ENCODE measurements at regions not wholly inside any gene's neighbourhood (a gene's known extent, or its start where the extent isn't known, plus 50 kb on each side); places are given as distances from the start of the nearest gene placed in this dataset.
A peak's percentile ranks its signal among the peaks of the same experiment; 100 is the strongest.

DNA sequence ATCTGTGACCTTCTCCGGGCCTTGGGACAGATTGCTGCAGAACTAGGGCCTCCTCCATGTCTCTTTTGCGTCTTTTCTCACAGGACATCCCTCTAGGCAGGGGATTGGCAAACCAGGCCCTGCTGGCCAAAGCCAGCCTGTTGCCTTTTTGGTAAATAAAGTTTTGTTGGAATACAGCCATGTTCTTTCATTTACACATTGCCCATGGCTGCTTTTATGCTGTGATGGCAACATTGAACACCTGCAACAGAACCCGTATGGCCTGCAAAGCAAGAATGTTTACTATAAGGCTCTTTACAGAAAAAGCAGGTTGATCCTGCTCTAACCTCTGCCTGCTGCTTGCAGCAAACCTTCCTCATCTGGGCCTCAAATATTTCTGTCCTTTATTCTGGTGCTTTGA lies 56.8 kb upstream of the B3GAT1 start:
- intact Hi-C loops (cut with DNase I) = no loop called here
- Histone ChIP-seq H3K27ac (peak overlapping the region; percentile 14 to 42), H3K9me3 (no peaks in the 10 kb centered on the region), H3K27me3 (replicated peaks; ENCODE audit: insufficient read depth) (no peaks in the 10 kb centered on the region), H3K4me1 (replicated peaks) (no peaks in the 10 kb centered on the region), H3K4me3 (no peak overlapping the region), H3K36me3 (no peaks in the 10 kb centered on the region)
- TF ChIP-seq POLR2A (IDR thresholded peaks at IDR 0.05) (no peak), POLR2AphosphoS5 (IDR thresholded peaks at IDR 0.05) (peak; percentile 77)
- TF ChIP-seq, protein P1, sequence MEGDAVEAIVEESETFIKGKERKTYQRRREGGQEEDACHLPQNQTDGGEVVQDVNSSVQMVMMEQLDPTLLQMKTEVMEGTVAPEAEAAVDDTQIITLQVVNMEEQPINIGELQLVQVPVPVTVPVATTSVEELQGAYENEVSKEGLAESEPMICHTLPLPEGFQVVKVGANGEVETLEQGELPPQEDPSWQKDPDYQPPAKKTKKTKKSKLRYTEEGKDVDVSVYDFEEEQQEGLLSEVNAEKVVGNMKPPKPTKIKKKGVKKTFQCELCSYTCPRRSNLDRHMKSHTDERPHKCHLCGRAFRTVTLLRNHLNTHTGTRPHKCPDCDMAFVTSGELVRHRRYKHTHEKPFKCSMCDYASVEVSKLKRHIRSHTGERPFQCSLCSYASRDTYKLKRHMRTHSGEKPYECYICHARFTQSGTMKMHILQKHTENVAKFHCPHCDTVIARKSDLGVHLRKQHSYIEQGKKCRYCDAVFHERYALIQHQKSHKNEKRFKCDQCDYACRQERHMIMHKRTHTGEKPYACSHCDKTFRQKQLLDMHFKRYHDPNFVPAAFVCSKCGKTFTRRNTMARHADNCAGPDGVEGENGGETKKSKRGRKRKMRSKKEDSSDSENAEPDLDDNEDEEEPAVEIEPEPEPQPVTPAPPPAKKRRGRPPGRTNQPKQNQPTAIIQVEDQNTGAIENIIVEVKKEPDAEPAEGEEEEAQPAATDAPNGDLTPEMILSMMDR (IDR thresholded peaks at IDR 0.05) = peak in 1 of 4 experiments; percentile 17
- peak; percentile 64 for DNase-seq (ENCODE audit: low spot score)
- 64% methylated on average over 3 of the region's 3 CpGs for WGBS

- no peaks in the 10 kb centered on the region for H3K4me1 ChIP-seq (replicated peaks)
- H3K4me3 ChIP-seq = no peak overlapping the region
- DNase-seq (ENCODE audit: low spot score) = no peak
- intact Hi-C loops (cut with DNase I) = no loop called here
- no peak for TF ChIP-seq POLR2A (IDR thresholded peaks at IDR 0.05)
- TF ChIP-seq POLR2AphosphoS5 (IDR thresholded peaks at IDR 0.05) = no peak
- TF ChIP-seq, protein P1 (IDR thresholded peaks at IDR 0.05) = no peak
- H3K9me3 ChIP-seq = no peaks in the 10 kb centered on the region
- no peaks in the 10 kb centered on the region for H3K27me3 ChIP-seq (replicated peaks; ENCODE audit: insufficient read depth)
- H3K36me3 ChIP-seq = no peaks in the 10 kb centered on the region
- H3K27ac ChIP-seq = peak overlapping the region; percentile 14 to 42
- 64% methylated on average over 10 of the region's 10 CpGs for WGBS
Observed at GRCh38 chr11:134468081-134468668, 56.1 kb upstream of the B3GAT1 start.

DNA sequence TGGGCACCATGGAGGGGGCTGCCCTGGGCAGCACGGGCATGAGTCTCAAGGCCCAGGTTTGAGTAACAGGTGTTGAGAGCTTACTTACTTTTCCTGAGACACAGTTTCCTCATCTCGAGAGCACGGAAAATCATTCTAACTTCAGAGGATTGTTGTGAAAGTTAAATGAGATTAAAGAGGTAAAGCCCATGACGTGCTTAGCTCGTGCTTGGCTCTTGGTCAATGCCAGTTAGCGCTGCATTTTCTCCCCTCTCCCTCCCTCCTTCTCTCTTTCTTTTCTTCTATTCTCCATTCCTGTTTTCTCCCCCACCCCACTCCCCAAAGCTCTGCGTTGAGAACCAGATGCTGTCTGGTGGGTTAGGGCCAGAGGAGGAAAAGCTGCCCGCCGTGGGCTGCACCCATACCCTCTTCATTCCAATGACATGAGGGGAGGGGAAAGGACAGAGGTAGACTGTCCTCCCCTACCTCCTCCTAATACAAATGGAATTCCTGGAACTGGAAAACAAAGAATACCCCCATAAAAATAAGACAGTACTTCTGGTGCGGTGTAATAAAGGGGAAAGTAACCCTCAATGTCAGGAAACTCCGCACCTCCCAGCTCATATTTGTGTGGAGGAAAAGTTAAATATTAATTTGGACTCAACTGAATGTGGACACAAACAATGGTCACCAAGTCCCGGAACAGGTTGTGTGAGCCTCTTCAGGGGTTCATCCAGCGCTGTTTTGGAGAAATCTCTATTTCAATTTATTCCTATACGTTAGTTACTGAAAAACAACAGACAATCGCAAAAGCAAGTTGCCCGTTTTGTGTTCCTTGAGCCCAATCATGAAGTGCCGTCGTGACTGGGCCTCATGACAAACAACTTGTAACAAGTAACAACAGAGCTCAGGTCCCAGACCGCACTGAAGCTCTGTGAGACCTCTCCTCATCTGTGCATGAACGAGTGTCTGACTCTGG lies 54.8 kb upstream of the B3GAT1 start:
- no peaks in the 10 kb centered on the region for H3K27me3 ChIP-seq (replicated peaks; ENCODE audit: insufficient read depth)
- TF ChIP-seq POLR2AphosphoS5 (IDR thresholded peaks at IDR 0.05) (no peak), POLR2A (IDR thresholded peaks at IDR 0.05) (no peak)
- TF ChIP-seq, protein P1 (IDR thresholded peaks at IDR 0.05) = no peak
- no peak overlapping the region for H3K4me3 ChIP-seq
- intact Hi-C loops (cut with DNase I) = no loop called here
- H3K9me3 ChIP-seq = no peaks in the 10 kb centered on the region
- H3K27ac ChIP-seq = peak overlapping the region; percentile 42 to 57
- no peaks in the 10 kb centered on the region for H3K4me1 ChIP-seq (replicated peaks)
- WGBS = 44% methylated on average over 20 of the region's 20 CpGs
- H3K36me3 ChIP-seq = no peaks in the 10 kb centered on the region
- DNase-seq (ENCODE audit: low spot score) = no peak

- WGBS = 5% methylated on average over 15 of the region's 15 CpGs
- H3K4me3 ChIP-seq = no peak overlapping the region
- no peak for DNase-seq (ENCODE audit: low spot score)
- peak overlapping the region; percentile 35 to 57 for H3K27ac ChIP-seq
- intact Hi-C loops (cut with DNase I) = no loop called here
- no peaks in the 10 kb centered on the region for H3K9me3 ChIP-seq
- no peaks in the 10 kb centered on the region for H3K27me3 ChIP-seq (replicated peaks; ENCODE audit: insufficient read depth)
- H3K36me3 ChIP-seq = no peaks in the 10 kb centered on the region
- H3K4me1 ChIP-seq (replicated peaks) = no peaks in the 10 kb centered on the region
- no peak for TF ChIP-seq POLR2A (IDR thresholded peaks at IDR 0.05)
Observed at GRCh38 chr11:134466156-134466555, 54.1 kb upstream of the B3GAT1 start.

- Histone ChIP-seq H3K27me3 (replicated peaks; ENCODE audit: insufficient read depth) (no peaks in the 10 kb centered on the region), H3K27ac (no peak overlapping the region), H3K36me3 (no peaks in the 10 kb centered on the region), H3K9me3 (no peaks in the 10 kb centered on the region), H3K4me1 (replicated peaks) (no peaks in the 10 kb centered on the region), H3K4me3 (no peak overlapping the region)
- 71% methylated on average over 13 of the region's 13 CpGs for WGBS
- no peak for DNase-seq (ENCODE audit: low spot score)
- TF ChIP-seq, protein P1 (IDR thresholded peaks at IDR 0.05) = no peak
- TF ChIP-seq POLR2A (IDR thresholded peaks at IDR 0.05) (no peak), POLR2AphosphoS5 (IDR thresholded peaks at IDR 0.05) (no peak)
- intact Hi-C loops (cut with DNase I) = no loop called here
Observed at GRCh38 chr11:134464981-134465730, 53.1 kb upstream of the B3GAT1 start.

Data from prostate gland (tissue), 2 donors.